AG04449 (cell line): ENCODE measurements at regions not wholly inside any gene's neighbourhood (a gene's known extent, or its start where the extent isn't known, plus 50 kb on each side); places are given as distances from the start of the nearest gene placed in this dataset.

Experiments
- CTCF ChIA-PET: fragments of 350-600 bp; formaldehyde crosslinking; extraction: SDS; loops from one replicate; lab custom pipeline; 2021; ENCODE audit warnings: antibody characterized with exemption; lab: Yijun Ruan, JAX
- POLR2A ChIA-PET: fragments of 400-600, 350-600 bp; formaldehyde crosslinking; extraction: SDS; loops from one replicate; lab custom pipeline; 2020; ENCODE audit warnings: antibody characterized with exemption, inconsistent platforms; lab: Yijun Ruan, JAX
- DNase-seq: peaks from one replicate; pipeline ENCODE4 v3.0.0-alpha.2; 2010; ENCODE audit warnings: low read depth, low spot score
- H3K4me3 ChIP-seq: 2 replicates; pipeline ENCODE4 v1.5.1; 2011; ENCODE audit warnings: low read depth, mild to moderate bottlenecking, control low read depth, low read length
- CTCF ChIP-seq: IDR thresholded peaks from one replicate; pipeline ENCODE4 v1.5.1; 2011; ENCODE audit warnings: mild to moderate bottlenecking, moderate library complexity, low read length, control low read depth, inconsistent platforms; ENCODE audit not compliant: insufficient read depth; ENCODE audit errors: missing control alignments

- ChIA-PET POLR2A (no interaction called here), CTCF (interaction anchor here (2.9 kb wide), 1 partner anchor 19 kb away, joined by 19 read pairs; no protein-coding TSS in a partner anchor)
- H3K4me3 ChIP-seq: no peak overlapping the region
Observed at GRCh38 chr4:184284336-184284690, 66.6 kb upstream of the ENPP6 start.

GRCh38 chr4:184283659-184284335 lies 66.1 kb upstream of the ENPP6 start:
- TF ChIP-seq CTCF: no peak
- no peak overlapping the region for H3K4me3 ChIP-seq
- POLR2A ChIA-PET: no interaction called here
- DNase-seq: no peak
- CTCF ChIA-PET: interaction anchor here (1.8 to 2.9 kb wide), 2 partner anchors 19 to 253 kb away, joined by 4 to 19 read pairs; no protein-coding TSS in a partner anchor

More at GRCh38 chr4:184284336-184284690, 66.6 kb upstream of the ENPP6 start:
- DNase-seq: no peak
- TF ChIP-seq CTCF: no peak

- ChIA-PET POLR2A (no interaction called here), CTCF (interaction anchor here (0.8 to 2.9 kb wide), 3 partner anchors 11 to 254 kb away, joined by 3 to 19 read pairs (median 4); no protein-coding TSS in a partner anchor)
- no peak overlapping the region for H3K4me3 ChIP-seq
- no peak for TF ChIP-seq CTCF
- no peak for DNase-seq
Observed at GRCh38 chr4:184282895-184283654, 65.4 kb upstream of the ENPP6 start.

- no peak overlapping the region for H3K4me3 ChIP-seq
- ChIA-PET POLR2A (no interaction called here), CTCF (interaction anchor here (1.8 to 3.1 kb wide), 3 partner anchors 17 to 255 kb away, joined by 4 to 19 read pairs (median 18); no protein-coding TSS in a partner anchor)
- DNase-seq: no peak
- TF ChIP-seq CTCF: no peak
Observed at GRCh38 chr4:184282251-184282713, 64.6 kb upstream of the ENPP6 start.

GRCh38 chr4:184281231-184282139 lies 63.8 kb upstream of the ENPP6 start:
- DNase-seq: no peak
- TF ChIP-seq CTCF: no peak
- ChIA-PET POLR2A (no interaction called here), CTCF (interaction anchor here (1.8 to 3.1 kb wide), 3 partner anchors 9 to 256 kb away, joined by 4 to 18 read pairs (median 7); no protein-coding TSS in a partner anchor)
- H3K4me3 ChIP-seq: no peak overlapping the region
